CD4-positive, alpha-beta T cell treated with Interferon gamma for 1 hour (primary cell): ENCODE measurements at regions not wholly inside any gene's neighbourhood (a gene's known extent, or its start where the extent isn't known, plus 50 kb on each side); places are given as distances from the start of the nearest gene placed in this dataset.

Source experiments
- DNase-seq: peaks from one replicate; pipeline ENCODE4 v3.0.0-alpha.2; 2020

GRCh38 chr6:53413326-53413725 is 64.6 kb upstream of the ELOVL5 start:
- no peak for DNase-seq

GRCh38 chr6:53412751-53413150 is 64.0 kb upstream of the ELOVL5 start:
- no peak for DNase-seq

DNA sequence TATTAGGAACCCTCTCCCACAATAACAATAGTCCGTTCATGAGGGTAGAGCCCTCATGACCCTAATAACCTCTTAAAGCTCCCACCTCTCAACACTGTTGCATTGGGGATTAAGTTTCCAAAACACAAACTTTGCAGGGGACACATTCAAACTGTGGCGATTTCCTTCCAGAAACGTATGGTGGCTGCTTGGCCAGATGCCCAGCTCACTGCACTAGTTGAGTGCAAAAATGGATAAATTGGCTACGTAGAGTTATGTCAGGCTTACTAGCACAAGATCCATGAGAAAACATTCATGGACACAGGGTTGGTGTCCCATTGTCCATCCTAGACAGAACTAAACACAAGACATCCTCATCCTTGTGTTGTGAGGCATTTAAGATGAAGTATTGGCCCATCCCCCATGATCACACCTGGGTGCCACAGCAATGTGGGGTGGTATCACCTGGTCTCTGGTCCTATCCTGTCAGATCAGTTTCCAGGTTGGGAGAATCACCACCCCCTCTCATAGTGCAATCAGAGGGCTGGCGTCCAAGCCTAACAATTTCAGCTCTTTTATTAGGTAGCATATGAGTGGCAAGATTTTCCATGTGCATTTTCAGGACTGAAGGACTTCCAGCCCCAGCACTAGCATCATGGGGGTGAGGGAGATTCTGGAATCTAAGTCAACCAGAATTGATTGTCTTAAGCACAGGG is 63.4 kb upstream of the ELOVL5 start:
- no peak for DNase-seq

DNA sequence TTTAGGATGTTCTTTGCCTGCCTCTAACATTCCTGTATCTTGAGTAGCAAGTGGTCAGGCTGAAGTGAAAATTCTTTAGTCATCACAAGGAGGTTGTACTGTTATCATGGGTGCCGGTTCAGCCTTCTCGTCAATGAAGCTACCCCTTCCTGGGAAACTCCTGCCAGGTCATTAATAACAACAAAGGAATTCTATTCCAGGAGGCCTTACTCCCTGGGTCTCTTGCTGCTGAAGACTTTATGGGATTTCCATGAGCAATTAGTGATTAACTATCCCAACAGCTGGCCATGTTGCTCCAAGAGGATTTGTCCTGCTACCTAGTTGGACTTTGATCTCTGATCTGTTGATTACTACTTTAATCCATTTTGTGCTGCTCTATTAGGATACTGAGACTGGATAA is 62.7 kb upstream of the ELOVL5 start:
- no peak for DNase-seq

- DNase-seq = peak; percentile 61
These were observed 61.9 kb upstream of the ELOVL5 start for GRCh38 chr6:53410508-53411258.

- no peak for DNase-seq
These were observed 60.1 kb upstream of the ELOVL5 start for GRCh38 chr6:53408826-53409225.

GRCh38 chr6:53399027-53399344 is 50.2 kb upstream of the ELOVL5 start:
- no peak for DNase-seq

- no peak for DNase-seq
These were observed 49.7 kb upstream of the ELOVL5 start for GRCh38 chr6:53398247-53399026.
